OCI-LY1 (cell line): ENCODE measurements at regions not wholly inside any gene's neighbourhood (a gene's known extent, or its start where the extent isn't known, plus 50 kb on each side); places are given as distances from the start of the nearest gene placed in this dataset.

Source experiments
- H2AFZ ChIP-seq: fragments of 200-600 bp; sonication (generic), shearing (Covaris generic); 2 replicates; pipeline ENCODE4 v1.6.0; 2014; ENCODE audit warnings: antibody characterized with exemption, mild to moderate bottlenecking, low read length
- H3F3A ChIP-seq: fragments of 200-600 bp; sonication (generic), shearing (Covaris generic); 2 replicates; pipeline ENCODE4 v1.6.0; 2014; ENCODE audit warnings: mild to moderate bottlenecking, antibody characterized with exemption, low read length, moderate library complexity; ENCODE audit not compliant: insufficient read depth
- H3K27ac ChIP-seq: fragments of 200-600 bp; sonication (generic); 2 replicates; pipeline ENCODE4 v1.5.1; 2014; ENCODE audit warnings: low read length, mixed run types, mild to moderate bottlenecking, low read depth; ENCODE audit not compliant: poor library complexity, severe bottlenecking
- H3K27me3 ChIP-seq: fragments of 200-600 bp; sonication (generic); 2 replicates; pipeline ENCODE4 v1.6.0; 2014; ENCODE audit warnings: antibody characterized with exemption, mild to moderate bottlenecking, low read length, moderate library complexity; ENCODE audit not compliant: insufficient read depth
- H3K36me3 ChIP-seq: fragments of 200-600 bp; sonication (generic); 2 replicates; pipeline ENCODE4 v1.6.1; 2014; ENCODE audit warnings: mild to moderate bottlenecking, antibody characterized with exemption, low read length, moderate library complexity, mixed read lengths; ENCODE audit not compliant: insufficient read depth
- H3K4me1 ChIP-seq: fragments of 200-600 bp; sonication (generic); 2 replicates; pipeline ENCODE4 v1.5.1; 2014; ENCODE audit warnings: mild to moderate bottlenecking, low read length, moderate library complexity; ENCODE audit not compliant: insufficient read depth, severe bottlenecking
- H3K4me2 ChIP-seq: fragments of 200-600 bp; sonication (generic), shearing (Covaris generic); 2 replicates; pipeline ENCODE4 v1.6.1; 2014; ENCODE audit warnings: low read length
- H3K4me3 ChIP-seq: fragments of 200-600 bp; sonication (generic); 2 replicates; pipeline ENCODE4 v1.5.1; 2014; ENCODE audit warnings: low read length, low read depth, mild to moderate bottlenecking, mixed read lengths; ENCODE audit not compliant: poor library complexity, severe bottlenecking
- H3K79me2 ChIP-seq: fragments of 200-600 bp; shearing (Covaris generic); 2 replicates; pipeline ENCODE4 v1.6.1; 2016; ENCODE audit warnings: mixed run types, low read length, mixed read lengths; ENCODE audit not compliant: insufficient read depth
- H3K9ac ChIP-seq: fragments of 200-600 bp; sonication (generic), shearing (Covaris generic); 2 replicates; pipeline ENCODE4 v1.6.1; 2014; ENCODE audit warnings: mild to moderate bottlenecking, low read length, mixed read lengths
- H3K9me2 ChIP-seq: fragments of 200-600 bp; sonication (generic), shearing (Covaris generic); 2 replicates; pipeline ENCODE4 v1.6.1; 2014; ENCODE audit warnings: low read depth, mild to moderate bottlenecking, low read length, mixed read lengths
- H3K9me3 ChIP-seq: fragments of 200-600 bp; shearing (Covaris generic); 2 replicates; pipeline ENCODE4 v1.6.1; 2014; ENCODE audit warnings: low read length, mixed read lengths
- H4K20me1 ChIP-seq: fragments of 200-600 bp; sonication (generic), shearing (Covaris generic); 2 replicates; pipeline ENCODE4 v1.6.0; 2016; ENCODE audit warnings: mild to moderate bottlenecking, low read length; ENCODE audit not compliant: insufficient read depth
- CTCF ChIP-seq: fragments of 200-600 bp; sonication (generic), shearing (Covaris generic); IDR thresholded peaks from 2 replicates; pipeline ENCODE4 v1.5.1; 2017; ENCODE audit warnings: mild to moderate bottlenecking, antibody characterized with exemption, low read length, moderate library complexity, mixed read lengths
- EZH2 ChIP-seq: fragments of 200-600 bp; sonication (generic), shearing (Covaris generic); IDR thresholded peaks from 2 replicates; pipeline ENCODE4 v1.8.0; 2017; ENCODE audit warnings: borderline replicate concordance, mixed run types, mild to moderate bottlenecking, antibody characterized with exemption, low read length, moderate library complexity, mixed read lengths

DNA sequence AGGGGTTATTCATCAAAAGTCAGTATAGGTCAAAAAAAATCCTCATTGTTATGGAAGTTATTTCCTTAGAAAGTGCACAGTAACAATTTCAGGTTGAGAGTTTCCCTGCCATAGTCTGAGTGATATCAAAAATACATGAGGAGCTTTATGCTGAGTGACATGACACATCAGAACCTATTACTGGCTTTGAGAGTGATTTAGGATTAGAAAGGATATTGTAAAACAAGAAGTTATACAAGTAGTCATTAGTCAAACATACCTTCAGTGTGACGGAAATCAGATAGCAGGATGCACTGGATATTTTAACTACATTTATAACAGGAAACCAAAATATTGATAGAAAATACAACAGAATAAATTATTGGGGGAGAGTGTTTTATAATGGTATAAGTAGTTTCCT is 471.1 kb downstream of the VGLL3 start:
- Histone ChIP-seq H3K27ac (no peak overlapping the region), H2AFZ (no peak overlapping the region), H3K4me3 (no peak overlapping the region), H3K9me2 (no peaks in the 10 kb centered on the region), H3K9ac (no peak overlapping the region), H3K4me2 (no peak overlapping the region), H4K20me1 (no peaks in the 10 kb centered on the region), H3K36me3 (no peaks in the 10 kb centered on the region), H3K79me2 (no peaks in the 10 kb centered on the region), H3K9me3 (no peaks in the 10 kb centered on the region), H3F3A (no peaks in the 10 kb centered on the region), H3K27me3 (no peaks in the 10 kb centered on the region), H3K4me1 (no peaks in the 10 kb centered on the region)
- TF ChIP-seq CTCF (no peak), EZH2 (no peak)

GRCh38 chr3:86481636-86482035 is 509.3 kb downstream of the VGLL3 start:
- H3K79me2 ChIP-seq, result no peaks in the 10 kb centered on the region
- no peak overlapping the region for H3K9ac ChIP-seq
- no peaks in the 10 kb centered on the region for H3K9me2 ChIP-seq
- no peak overlapping the region for H3K27ac ChIP-seq
- no peaks in the 10 kb centered on the region for H3K4me1 ChIP-seq
- no peaks in the 10 kb centered on the region for H3K9me3 ChIP-seq
- TF ChIP-seq EZH2, result no peak
- no peak for TF ChIP-seq CTCF
- no peaks in the 10 kb centered on the region for H4K20me1 ChIP-seq
- no peak overlapping the region for H3K4me3 ChIP-seq
- H3K4me2 ChIP-seq, result no peak overlapping the region
- H2AFZ ChIP-seq, result no peak overlapping the region
- no peaks in the 10 kb centered on the region for H3K36me3 ChIP-seq
- H3F3A ChIP-seq, result no peaks in the 10 kb centered on the region
- H3K27me3 ChIP-seq, result no peaks in the 10 kb centered on the region

GRCh38 chr3:86481031-86481430 is 509.9 kb downstream of the VGLL3 start:
- Histone ChIP-seq H3K27me3 (no peaks in the 10 kb centered on the region), H4K20me1 (no peaks in the 10 kb centered on the region), H3K36me3 (no peaks in the 10 kb centered on the region), H3K79me2 (no peaks in the 10 kb centered on the region), H3K9me2 (no peaks in the 10 kb centered on the region), H3K9ac (no peak overlapping the region), H3K4me3 (no peak overlapping the region), H3F3A (no peaks in the 10 kb centered on the region), H3K4me2 (no peak overlapping the region), H3K4me1 (no peaks in the 10 kb centered on the region), H3K27ac (no peak overlapping the region), H2AFZ (no peak overlapping the region), H3K9me3 (no peaks in the 10 kb centered on the region)
- TF ChIP-seq EZH2 (no peak), CTCF (no peak)
